Adrenal gland (tissue), 5 donors: ENCODE measurements at regions not wholly inside any gene's neighbourhood (a gene's known extent, or its start where the extent isn't known, plus 50 kb on each side); places are given as distances from the start of the nearest gene placed in this dataset.

ENCODE experiments used
- POLR2A ChIP-seq, 2 donors: fragments of 450-650 bp; IDR thresholded peaks; one replicate each; pipeline ENCODE4 v1.6.1; 2017; ENCODE audit warnings: antibody characterized with exemption in 2 of 2, mild to moderate bottlenecking in 2 of 2, moderate library complexity in 1 of 2
- TF ChIP-seq, protein P1 (sequence below), 6 experiments: fragments of 450-650 bp in 4 of 6; fragments of 200-600 bp in 2 of 6; sonication (generic) in 1 of 6; IDR thresholded peaks; 1 replicate in 5 of 6; 2 replicates in 1 of 6; pipeline versions ENCODE4 v1.5.1 to v1.8.0; 2016 to 2021; ENCODE audit warnings: antibody characterized with exemption in 6 of 6, mild to moderate bottlenecking in 2 of 6, moderate library complexity in 1 of 6
- donor health status: DM: no; HTN: no; CAD: no.

GRCh38 chr22:34045311-34045710 lies 125.0 kb upstream of the LARGE1 start:
- TF ChIP-seq, protein P1, sequence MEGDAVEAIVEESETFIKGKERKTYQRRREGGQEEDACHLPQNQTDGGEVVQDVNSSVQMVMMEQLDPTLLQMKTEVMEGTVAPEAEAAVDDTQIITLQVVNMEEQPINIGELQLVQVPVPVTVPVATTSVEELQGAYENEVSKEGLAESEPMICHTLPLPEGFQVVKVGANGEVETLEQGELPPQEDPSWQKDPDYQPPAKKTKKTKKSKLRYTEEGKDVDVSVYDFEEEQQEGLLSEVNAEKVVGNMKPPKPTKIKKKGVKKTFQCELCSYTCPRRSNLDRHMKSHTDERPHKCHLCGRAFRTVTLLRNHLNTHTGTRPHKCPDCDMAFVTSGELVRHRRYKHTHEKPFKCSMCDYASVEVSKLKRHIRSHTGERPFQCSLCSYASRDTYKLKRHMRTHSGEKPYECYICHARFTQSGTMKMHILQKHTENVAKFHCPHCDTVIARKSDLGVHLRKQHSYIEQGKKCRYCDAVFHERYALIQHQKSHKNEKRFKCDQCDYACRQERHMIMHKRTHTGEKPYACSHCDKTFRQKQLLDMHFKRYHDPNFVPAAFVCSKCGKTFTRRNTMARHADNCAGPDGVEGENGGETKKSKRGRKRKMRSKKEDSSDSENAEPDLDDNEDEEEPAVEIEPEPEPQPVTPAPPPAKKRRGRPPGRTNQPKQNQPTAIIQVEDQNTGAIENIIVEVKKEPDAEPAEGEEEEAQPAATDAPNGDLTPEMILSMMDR (IDR thresholded peaks at IDR 0.05): no peak
- no peak for TF ChIP-seq POLR2A (IDR thresholded peaks at IDR 0.05)
